HG03108 (cell line): ENCODE measurements at regions not wholly inside any gene's neighbourhood (a gene's known extent, or its start where the extent isn't known, plus 50 kb on each side); places are given as distances from the start of the nearest gene placed in this dataset.

ENCODE experiments used
- ATAC-seq: cut with Tn5 transposase; IDR thresholded peaks from one replicate; pipeline ENCODE4 v1.9.1; 2021; ENCODE audit warnings: moderate library complexity; ENCODE audit not compliant: unreplicated experiment

GRCh38 chr6:26214803-26215584 lies 127.8 kb downstream of the HFE start:
- ATAC-seq, result no peak

GRCh38 chr6:26215585-26216358 lies 128.5 kb downstream of the HFE start:
- ATAC-seq, result peak; percentile 16

- ATAC-seq, result peak; percentile 74
Observed at GRCh38 chr6:26216359-26216885, 129.2 kb downstream of the HFE start.

- ATAC-seq, result peak; percentile 32
Observed at GRCh38 chr6:26216886-26217713, 129.9 kb downstream of the HFE start.

DNA sequence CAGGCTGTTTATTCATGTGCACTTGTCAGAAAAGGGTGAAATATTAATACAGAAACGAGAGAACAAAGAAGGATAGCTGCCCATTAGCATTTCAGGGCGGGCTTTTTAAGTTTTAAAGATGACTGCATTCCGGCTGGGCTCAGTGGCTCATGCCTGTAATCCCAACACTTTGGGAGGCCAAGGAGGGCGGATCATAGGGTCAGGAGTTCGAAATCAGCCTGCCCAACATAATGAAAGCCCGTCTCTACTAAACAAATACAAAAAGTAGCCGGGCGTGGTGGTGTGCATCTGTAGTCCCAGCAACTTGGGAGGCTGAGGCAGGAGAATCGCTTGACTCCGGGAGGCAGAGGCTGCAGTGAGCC lies 130.5 kb downstream of the HFE start:
- no peak for ATAC-seq

DNA sequence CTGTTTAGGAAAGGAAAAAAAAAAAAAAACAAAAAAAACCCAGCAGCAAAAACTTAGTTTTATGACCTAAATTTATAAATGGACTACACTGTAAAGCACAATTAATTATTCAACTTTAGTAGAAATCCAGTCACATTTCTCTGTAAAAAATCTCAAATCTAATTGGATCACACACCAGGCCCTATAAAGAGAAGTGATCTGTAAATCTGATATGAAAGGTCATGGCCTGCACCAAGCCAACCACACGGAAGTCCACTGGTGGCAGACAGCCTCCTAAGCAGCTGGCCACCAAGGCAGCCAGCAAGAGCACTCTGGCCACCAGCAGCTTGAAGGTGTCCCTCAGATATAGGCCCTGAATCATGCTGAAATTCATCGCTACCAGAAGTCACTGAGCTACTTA lies 131.6 kb downstream of the HFE start:
- ATAC-seq, result no peak

GRCh38 chr6:26220145-26220970 lies 133.1 kb downstream of the HFE start:
- no peak for ATAC-seq

GRCh38 chr6:26221186-26221585 lies 134.0 kb downstream of the HFE start:
- no peak for ATAC-seq

- ATAC-seq, result no peak
Observed at GRCh38 chr6:26222571-26222970, 135.3 kb downstream of the HFE start.

- no peak for ATAC-seq
Observed at GRCh38 chr6:26223228-26223627, 136.0 kb downstream of the HFE start.

GRCh38 chr6:26223650-26224546 lies 136.7 kb downstream of the HFE start:
- ATAC-seq, result peak; percentile 53

DNA sequence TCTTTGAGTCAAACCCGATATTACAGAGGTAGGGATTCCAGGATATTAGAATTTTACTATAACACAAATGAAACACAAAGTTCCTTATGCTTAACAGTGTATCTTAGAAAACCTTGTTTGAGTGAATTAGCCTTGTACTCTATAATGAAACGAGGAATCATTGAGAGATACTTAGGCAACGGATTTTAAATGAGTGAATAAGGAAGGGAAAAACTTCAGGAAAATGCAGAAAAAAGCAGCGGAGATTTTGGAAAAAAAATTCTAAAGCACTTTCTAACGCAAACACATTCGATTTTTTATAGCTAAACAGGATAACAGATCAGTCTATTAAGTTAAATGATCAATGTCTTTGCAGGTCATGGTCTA lies 137.3 kb downstream of the HFE start:
- ATAC-seq, result no peak

DNA sequence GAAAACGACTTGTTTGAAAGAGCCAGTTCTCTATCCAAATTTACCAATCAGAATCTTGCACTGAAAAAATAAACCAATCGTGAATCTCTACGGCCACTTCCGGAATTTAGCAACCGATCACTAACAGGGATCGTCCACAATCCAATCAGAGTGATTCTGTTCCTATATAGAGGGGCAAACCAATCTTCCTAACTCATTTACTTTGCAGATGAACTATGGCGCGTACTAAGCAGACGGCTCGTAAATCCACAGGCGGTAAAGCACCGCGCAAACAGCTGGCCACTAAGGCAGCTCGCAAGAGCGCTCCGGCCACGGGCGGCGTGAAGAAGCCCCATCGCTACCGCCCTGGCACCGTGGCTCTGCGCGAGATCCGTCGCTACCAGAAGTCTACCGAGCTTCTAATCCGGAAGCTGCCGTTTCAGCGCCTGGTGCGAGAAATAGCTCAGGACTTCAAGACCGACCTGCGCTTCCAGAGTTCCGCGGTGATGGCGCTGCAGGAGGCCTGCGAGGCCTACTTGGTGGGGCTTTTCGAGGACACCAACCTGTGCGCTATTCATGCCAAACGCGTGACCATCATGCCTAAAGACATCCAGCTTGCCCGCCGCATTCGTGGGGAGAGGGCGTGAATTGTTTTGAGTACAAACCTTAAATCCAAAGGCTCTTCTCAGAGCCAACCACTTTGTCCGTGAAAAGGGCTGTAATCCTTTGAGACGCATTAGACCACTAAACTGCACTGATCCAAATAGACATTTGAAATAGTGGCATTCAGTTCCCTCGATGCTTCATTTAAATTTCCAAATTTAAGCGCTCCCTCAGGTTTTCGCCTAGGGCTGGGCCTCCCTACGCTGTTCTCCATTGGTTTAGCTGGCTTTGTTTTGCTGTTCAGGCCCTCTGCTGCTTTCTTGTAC lies 138.0 kb downstream of the HFE start:
- ATAC-seq, result no peak

- ATAC-seq, result no peak
Observed at GRCh38 chr6:26225848-26226578, 138.8 kb downstream of the HFE start.

GRCh38 chr6:26226579-26226967 lies 138.4 kb upstream of the BTN3A2 start:
- no peak for ATAC-seq

GRCh38 chr6:26230351-26230750 lies 134.6 kb upstream of the BTN3A2 start:
- ATAC-seq, result no peak

GRCh38 chr6:26231006-26231587 lies 133.9 kb upstream of the BTN3A2 start:
- ATAC-seq, result no peak
